Adrenal gland (tissue), 5 donors: ENCODE measurements at regions not wholly inside any gene's neighbourhood (a gene's known extent, or its start where the extent isn't known, plus 50 kb on each side); places are given as distances from the start of the nearest gene placed in this dataset.

ENCODE experiments used
- CTCF ChIP-seq, 6 experiments: fragments of 450-650 bp in 4 of 6; fragments of 200-600 bp in 2 of 6; sonication (generic) in 1 of 6; IDR thresholded peaks; 1 replicate in 5 of 6; 2 replicates in 1 of 6; pipeline versions ENCODE4 v1.5.1 to v1.8.0; 2016 to 2021; ENCODE audit warnings: antibody characterized with exemption in 6 of 6, mild to moderate bottlenecking in 2 of 6, moderate library complexity in 1 of 6
- POLR2A ChIP-seq, 2 donors: fragments of 450-650 bp; IDR thresholded peaks; one replicate each; pipeline ENCODE4 v1.6.1; 2017; ENCODE audit warnings: antibody characterized with exemption in 2 of 2, mild to moderate bottlenecking in 2 of 2, moderate library complexity in 1 of 2
- donor health status: DM: no; HTN: no; CAD: no.

GRCh38 chr11:90855531-90855930 lies 632.7 kb upstream of the CHORDC1 start:
- TF ChIP-seq CTCF (IDR thresholded peaks at IDR 0.05) = no peak
- TF ChIP-seq POLR2A (IDR thresholded peaks at IDR 0.05) = no peak
